Suprapubic skin (tissue), 4 donors: ENCODE measurements at regions not wholly inside any gene's neighbourhood (a gene's known extent, or its start where the extent isn't known, plus 50 kb on each side); places are given as distances from the start of the nearest gene placed in this dataset.

Source experiments
- DNase-seq, 2 donors: peaks; one replicate each; pipeline ENCODE4 v3.0.0-alpha.2; 2019; ENCODE audit warnings: low spot score in 2 of 2
- H3K27ac ChIP-seq: fragments of 200-600 bp; sonication (generic); one replicate; pipeline ENCODE4 v1.5.1; 2019
- H3K27me3 ChIP-seq: fragments of 200-600 bp; sonication (generic); one replicate; pipeline ENCODE4 v1.5.1; 2019
- H3K36me3 ChIP-seq: fragments of 200-600 bp; sonication (generic); one replicate; pipeline ENCODE4 v1.5.1; 2019
- H3K4me1 ChIP-seq: fragments of 200-600 bp; sonication (generic); one replicate; pipeline ENCODE4 v1.5.1; 2019
- H3K4me3 ChIP-seq: fragments of 200-600 bp; sonication (generic); one replicate; pipeline ENCODE4 v1.5.1; 2019; ENCODE audit warnings: mild to moderate bottlenecking
- H3K9me3 ChIP-seq: fragments of 200-600 bp; sonication (generic); one replicate; pipeline ENCODE4 v1.5.1; 2019
- CTCF ChIP-seq, 2 donors: fragments of 200-600 bp in 1 of 2; fragments of 450-650 bp in 1 of 2; sonication (generic) in 1 of 2; IDR thresholded peaks; one replicate each; pipeline ENCODE4 v1.5.1; 2016 to 2019; ENCODE audit warnings: antibody characterized with exemption in 2 of 2, mild to moderate bottlenecking in 1 of 2, moderate library complexity in 1 of 2
- EP300 ChIP-seq: sonication (generic); formaldehyde crosslinking; IDR thresholded peaks from one replicate; pipeline ENCODE4 v1.6.1; 2017; ENCODE audit warnings: antibody characterized with exemption
- POLR2A ChIP-seq, 2 donors: fragments of 450-650 bp; IDR thresholded peaks; one replicate each; pipeline ENCODE4 v1.6.1; 2017; ENCODE audit warnings: antibody characterized with exemption in 2 of 2, mild to moderate bottlenecking in 2 of 2, moderate library complexity in 2 of 2
- POLR2AphosphoS5 ChIP-seq, 3 donors: sonication (generic); formaldehyde crosslinking; IDR thresholded peaks; one replicate each; pipeline ENCODE4 v1.6.1; 2017; ENCODE audit warnings: antibody characterized with exemption in 3 of 3
- WGBS: methylation state at CpG from one replicate; pipeline ENCODE4 v1.1.5; 2018; 5-methylcytosine and 5-hydroxymethylcytosine counted together

DNA sequence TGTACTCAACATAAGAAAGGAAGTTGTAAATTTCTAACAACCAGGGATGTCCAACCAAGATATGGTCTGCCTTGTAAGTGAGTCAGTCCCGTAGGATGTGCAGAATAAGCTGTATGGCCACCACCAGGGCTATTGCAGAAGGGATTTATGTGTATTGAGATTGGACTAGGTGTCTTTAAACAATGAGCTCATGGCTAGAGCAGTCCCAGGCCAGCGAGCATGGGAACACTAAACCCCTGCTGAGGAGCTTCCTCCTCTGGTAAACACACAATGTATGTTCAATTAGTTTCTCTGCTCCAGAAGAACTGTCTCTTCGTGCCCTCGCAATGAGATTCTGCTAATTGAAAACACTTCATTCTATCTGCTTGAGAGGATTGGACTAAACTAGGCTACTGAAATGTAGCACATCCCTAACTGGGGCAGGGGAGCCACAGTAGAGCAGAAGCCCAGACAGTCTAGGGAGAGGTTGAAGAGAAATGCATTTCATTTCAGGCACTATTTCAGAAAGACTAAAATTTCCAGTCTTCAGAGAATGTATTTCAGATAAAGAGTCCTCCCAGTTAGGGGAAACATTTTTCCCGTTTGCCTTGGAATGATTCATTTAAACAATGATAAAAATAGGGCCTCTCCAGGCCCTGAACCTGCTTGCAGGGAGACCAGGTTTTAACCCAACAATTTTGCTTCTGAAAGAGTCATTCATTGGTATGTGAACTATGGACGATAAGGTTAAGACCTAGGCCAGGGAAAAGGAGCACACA lies 154.7 kb downstream of the FAM114A2 start:
- DNase-seq: no peak
- no peaks in the 10 kb centered on the region for H3K4me1 ChIP-seq
- no peak overlapping the region for H3K4me3 ChIP-seq
- no peaks in the 10 kb centered on the region for H3K9me3 ChIP-seq
- H3K27ac ChIP-seq: no peak overlapping the region
- TF ChIP-seq EP300 (no peak), POLR2A (IDR thresholded peaks at IDR 0.05) (no peak)
- no peaks in the 10 kb centered on the region for H3K36me3 ChIP-seq
- H3K27me3 ChIP-seq: no peaks in the 10 kb centered on the region
- WGBS: 74% methylated on average over 6 of the region's 6 CpGs

DNA sequence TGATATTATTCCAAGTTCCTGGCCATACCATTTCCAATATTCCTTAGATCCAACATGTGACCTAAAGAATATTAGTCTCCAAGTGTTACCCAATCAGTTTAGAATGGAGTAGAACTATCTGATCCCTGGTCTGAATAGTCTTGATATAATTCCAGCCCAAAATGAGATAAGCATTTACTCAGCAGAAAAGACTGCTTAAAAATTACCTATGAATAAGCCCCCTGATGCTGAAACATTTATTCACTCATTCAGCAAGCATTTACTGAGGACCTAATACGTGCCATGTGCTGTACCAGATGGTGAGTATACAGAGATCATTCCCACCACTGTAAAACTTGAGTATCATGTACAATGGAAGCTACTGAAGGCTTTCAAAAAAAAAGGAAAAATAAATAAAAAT lies 157.0 kb downstream of the FAM114A2 start:
- 74% methylated on average over 1 of the region's 1 CpG for WGBS
- TF ChIP-seq POLR2AphosphoS5 (IDR thresholded peaks at IDR 0.05) (no peak), POLR2A (IDR thresholded peaks at IDR 0.05) (no peak), EP300 (no peak), CTCF (IDR thresholded peaks at IDR 0.05) (no peak)
- Histone ChIP-seq H3K27me3 (no peaks in the 10 kb centered on the region), H3K4me3 (no peak overlapping the region), H3K4me1 (no peaks in the 10 kb centered on the region), H3K36me3 (no peaks in the 10 kb centered on the region), H3K9me3 (no peaks in the 10 kb centered on the region), H3K27ac (no peak overlapping the region)
- DNase-seq: no peak

DNA sequence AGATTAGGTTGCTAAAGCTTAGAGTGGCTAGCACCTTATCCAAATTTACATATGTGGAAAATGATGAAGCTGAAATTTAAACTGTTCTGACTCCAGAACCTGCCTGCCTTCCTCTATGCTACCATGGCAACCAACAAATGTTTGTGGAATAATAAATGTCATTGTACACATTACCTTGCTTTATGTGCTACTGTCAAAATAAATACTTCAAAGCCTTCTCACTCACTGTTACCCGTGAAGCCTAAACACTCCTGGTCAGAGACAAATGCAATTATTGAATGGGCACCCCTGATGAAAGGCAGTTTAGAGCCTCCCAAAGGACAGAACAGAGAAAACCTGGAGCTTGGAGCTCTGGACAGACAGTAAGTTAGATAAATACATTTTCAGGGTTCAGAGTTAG lies 158.6 kb downstream of the FAM114A2 start:
- Histone ChIP-seq H3K9me3 (peaks cover under 1% of the 10 kb centered on the region), H3K27me3 (no peaks in the 10 kb centered on the region), H3K4me1 (no peaks in the 10 kb centered on the region), H3K27ac (no peak overlapping the region), H3K36me3 (no peaks in the 10 kb centered on the region), H3K4me3 (no peak overlapping the region)
- 10% methylated on average over 1 of the region's 1 CpG for WGBS
- no peak for TF ChIP-seq CTCF (IDR thresholded peaks at IDR 0.05)
- no peak for TF ChIP-seq EP300
- no peak for TF ChIP-seq POLR2AphosphoS5 (IDR thresholded peaks at IDR 0.05)
- TF ChIP-seq POLR2A (IDR thresholded peaks at IDR 0.05): no peak
- no peak for DNase-seq

DNA sequence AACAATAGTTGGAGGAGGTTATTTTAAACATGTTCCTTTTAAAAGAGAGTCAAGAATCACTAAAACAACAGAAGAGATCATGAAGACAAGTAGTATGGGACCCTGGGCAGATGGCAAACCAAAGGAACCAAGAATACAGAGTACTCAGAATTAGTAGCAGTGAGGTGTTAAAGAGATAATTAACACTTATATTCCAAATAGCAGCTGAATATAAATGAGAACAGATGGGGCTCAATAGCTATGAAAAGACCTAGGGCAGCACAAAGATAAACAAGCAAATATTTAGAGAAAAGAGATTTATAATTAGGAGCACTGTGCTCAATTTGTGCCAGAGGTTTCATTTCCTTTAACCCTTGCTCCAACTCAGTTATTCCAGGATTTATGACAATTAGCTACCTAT lies 159.1 kb downstream of the FAM114A2 start:
- Histone ChIP-seq H3K4me1 (no peaks in the 10 kb centered on the region), H3K4me3 (no peak overlapping the region), H3K27me3 (no peaks in the 10 kb centered on the region), H3K27ac (no peak overlapping the region), H3K36me3 (no peaks in the 10 kb centered on the region), H3K9me3 (peaks cover 3% of the 10 kb centered on the region)
- DNase-seq: no peak
- TF ChIP-seq POLR2AphosphoS5 (IDR thresholded peaks at IDR 0.05) (no peak), CTCF (IDR thresholded peaks at IDR 0.05) (no peak), EP300 (no peak), POLR2A (IDR thresholded peaks at IDR 0.05) (no peak)

- Histone ChIP-seq H3K36me3 (no peaks in the 10 kb centered on the region), H3K27ac (no peak overlapping the region), H3K4me1 (no peaks in the 10 kb centered on the region), H3K27me3 (no peaks in the 10 kb centered on the region), H3K4me3 (no peak overlapping the region), H3K9me3 (no peaks in the 10 kb centered on the region)
- WGBS: 80% methylated on average over 4 of the region's 4 CpGs
- TF ChIP-seq POLR2AphosphoS5 (IDR thresholded peaks at IDR 0.05): no peak
- TF ChIP-seq EP300: no peak
- TF ChIP-seq POLR2A (IDR thresholded peaks at IDR 0.05): no peak
- no peak for TF ChIP-seq CTCF (IDR thresholded peaks at IDR 0.05)
- no peak for DNase-seq
Observed at GRCh38 chr5:153866176-153866575, 172.5 kb downstream of the FAM114A2 start.

GRCh38 chr5:153865016-153865415 lies 173.7 kb downstream of the FAM114A2 start:
- no peaks in the 10 kb centered on the region for H3K9me3 ChIP-seq
- H3K36me3 ChIP-seq: no peaks in the 10 kb centered on the region
- TF ChIP-seq POLR2A (IDR thresholded peaks at IDR 0.05) (no peak), CTCF (IDR thresholded peaks at IDR 0.05) (no peak)
- no peaks in the 10 kb centered on the region for H3K4me1 ChIP-seq
- no peak overlapping the region for H3K4me3 ChIP-seq
- H3K27me3 ChIP-seq: no peaks in the 10 kb centered on the region
- 55% methylated on average over 2 of the region's 2 CpGs for WGBS
- no peak for DNase-seq
- H3K27ac ChIP-seq: no peak overlapping the region
